Spleen (tissue), 7 donors: ENCODE measurements at regions not wholly inside any gene's neighbourhood (a gene's known extent, or its start where the extent isn't known, plus 50 kb on each side); places are given as distances from the start of the nearest gene placed in this dataset.

Experiments
- POLR2A ChIP-seq, 3 donors: fragments of 450-650 bp; IDR thresholded peaks; one replicate each; pipeline ENCODE4 v1.5.1; 2017; ENCODE audit warnings: antibody characterized with exemption in 3 of 3, mild to moderate bottlenecking in 1 of 3
- POLR2AphosphoS5 ChIP-seq, 3 donors: sonication (generic); formaldehyde crosslinking; IDR thresholded peaks; one replicate each; pipeline ENCODE4 v1.5.1; 2017; ENCODE audit warnings: antibody characterized with exemption in 3 of 3
- TF ChIP-seq, protein P1 (sequence below), 11 experiments: fragments of 200-600 bp in 7 of 11; fragments of 450-650 bp in 4 of 11; sonication (generic) in 4 of 11; IDR thresholded peaks in 8 of 11; conservative IDR thresholded peaks in 3 of 11; 1 replicate in 7 of 11; 2 replicates in 4 of 11; pipeline versions ENCODE4 v1.4.0 to v1.8.0; 2016 to 2021; ENCODE audit warnings: antibody characterized with exemption in 11 of 11, inconsistent platforms in 4 of 11, mild to moderate bottlenecking in 1 of 11
- donor health status: DM: no; HTN: no; CAD: no; lungs with moderate emphysema.
- donor health status: DM: no; HTN: no; CAD: no.
- donor health status: DM: no; HTN: no; CAD: no.

DNA sequence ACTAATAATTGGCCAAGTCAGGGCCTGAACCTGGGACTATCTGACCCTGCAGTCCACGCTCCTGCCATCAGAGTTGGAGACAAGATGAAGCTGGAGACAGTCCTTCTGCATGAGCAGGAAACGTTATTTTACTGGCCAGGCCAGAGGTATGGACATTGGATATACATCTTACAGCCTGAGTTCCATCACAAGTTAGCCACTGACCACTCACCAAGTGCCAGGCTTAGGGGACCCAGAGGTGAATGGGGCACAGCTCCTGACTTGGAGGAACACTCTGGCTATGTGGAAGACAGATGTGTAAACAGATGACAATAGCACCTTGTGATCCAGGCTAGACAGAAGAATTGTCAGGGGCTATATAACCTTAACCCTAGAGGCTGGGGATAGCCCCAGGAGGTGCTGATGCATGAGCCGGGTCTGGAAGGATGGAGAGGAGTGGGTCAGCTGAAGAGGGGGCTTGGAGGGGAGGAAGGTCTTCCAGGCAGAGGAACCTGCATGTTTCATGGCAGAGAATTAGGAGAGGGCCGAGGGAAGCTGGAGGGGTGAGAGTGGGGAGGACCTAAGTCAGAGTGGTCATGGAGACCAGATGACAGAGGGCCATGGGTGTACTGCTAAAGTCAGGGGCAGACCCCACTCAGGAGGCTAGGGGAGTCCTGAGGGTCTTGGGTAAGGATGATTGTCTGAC is 52.5 kb upstream of the DMRTB1 start:
- TF ChIP-seq, protein P1, sequence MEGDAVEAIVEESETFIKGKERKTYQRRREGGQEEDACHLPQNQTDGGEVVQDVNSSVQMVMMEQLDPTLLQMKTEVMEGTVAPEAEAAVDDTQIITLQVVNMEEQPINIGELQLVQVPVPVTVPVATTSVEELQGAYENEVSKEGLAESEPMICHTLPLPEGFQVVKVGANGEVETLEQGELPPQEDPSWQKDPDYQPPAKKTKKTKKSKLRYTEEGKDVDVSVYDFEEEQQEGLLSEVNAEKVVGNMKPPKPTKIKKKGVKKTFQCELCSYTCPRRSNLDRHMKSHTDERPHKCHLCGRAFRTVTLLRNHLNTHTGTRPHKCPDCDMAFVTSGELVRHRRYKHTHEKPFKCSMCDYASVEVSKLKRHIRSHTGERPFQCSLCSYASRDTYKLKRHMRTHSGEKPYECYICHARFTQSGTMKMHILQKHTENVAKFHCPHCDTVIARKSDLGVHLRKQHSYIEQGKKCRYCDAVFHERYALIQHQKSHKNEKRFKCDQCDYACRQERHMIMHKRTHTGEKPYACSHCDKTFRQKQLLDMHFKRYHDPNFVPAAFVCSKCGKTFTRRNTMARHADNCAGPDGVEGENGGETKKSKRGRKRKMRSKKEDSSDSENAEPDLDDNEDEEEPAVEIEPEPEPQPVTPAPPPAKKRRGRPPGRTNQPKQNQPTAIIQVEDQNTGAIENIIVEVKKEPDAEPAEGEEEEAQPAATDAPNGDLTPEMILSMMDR (IDR thresholded peaks at IDR 0.05 in 8 of 11, conservative IDR thresholded peaks at IDR 0.05 in 3 of 11): no peak
- TF ChIP-seq POLR2A (IDR thresholded peaks at IDR 0.05): no peak
- TF ChIP-seq POLR2AphosphoS5 (IDR thresholded peaks at IDR 0.05): no peak
